ENCODE measurements at regions not wholly inside any gene's neighbourhood (a gene's known extent, or its start where the extent isn't known, plus 50 kb on each side); places are given as distances from the start of the nearest gene placed in this dataset.

DNA sequence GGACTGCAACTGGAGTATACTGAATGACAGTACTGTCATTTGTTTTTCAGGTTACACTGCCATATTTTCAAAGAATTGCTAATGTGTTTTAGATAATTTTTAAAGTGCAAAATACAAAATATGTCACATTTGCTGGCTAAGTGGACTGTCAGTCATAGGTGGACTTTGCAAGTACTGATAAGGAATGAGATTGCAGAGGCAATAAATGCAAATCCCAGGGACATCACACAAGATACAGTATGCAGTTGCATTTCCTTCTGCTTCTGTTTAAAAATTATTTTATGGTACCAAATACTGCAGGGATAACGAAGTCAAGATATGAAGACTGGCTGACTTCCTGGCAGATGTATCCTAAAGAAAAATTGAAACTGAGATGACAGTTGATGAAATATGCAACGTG lies 237.6 kb upstream of the MAGI2 start:
- H3K4me3 Mint-ChIP-seq: no peak overlapping the region
- H3K4me1 Mint-ChIP-seq (ENCODE audit: unreplicated experiment): no peaks in the 10 kb centered on the region
- TF ChIP-seq, protein P1, sequence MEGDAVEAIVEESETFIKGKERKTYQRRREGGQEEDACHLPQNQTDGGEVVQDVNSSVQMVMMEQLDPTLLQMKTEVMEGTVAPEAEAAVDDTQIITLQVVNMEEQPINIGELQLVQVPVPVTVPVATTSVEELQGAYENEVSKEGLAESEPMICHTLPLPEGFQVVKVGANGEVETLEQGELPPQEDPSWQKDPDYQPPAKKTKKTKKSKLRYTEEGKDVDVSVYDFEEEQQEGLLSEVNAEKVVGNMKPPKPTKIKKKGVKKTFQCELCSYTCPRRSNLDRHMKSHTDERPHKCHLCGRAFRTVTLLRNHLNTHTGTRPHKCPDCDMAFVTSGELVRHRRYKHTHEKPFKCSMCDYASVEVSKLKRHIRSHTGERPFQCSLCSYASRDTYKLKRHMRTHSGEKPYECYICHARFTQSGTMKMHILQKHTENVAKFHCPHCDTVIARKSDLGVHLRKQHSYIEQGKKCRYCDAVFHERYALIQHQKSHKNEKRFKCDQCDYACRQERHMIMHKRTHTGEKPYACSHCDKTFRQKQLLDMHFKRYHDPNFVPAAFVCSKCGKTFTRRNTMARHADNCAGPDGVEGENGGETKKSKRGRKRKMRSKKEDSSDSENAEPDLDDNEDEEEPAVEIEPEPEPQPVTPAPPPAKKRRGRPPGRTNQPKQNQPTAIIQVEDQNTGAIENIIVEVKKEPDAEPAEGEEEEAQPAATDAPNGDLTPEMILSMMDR (conservative IDR thresholded peaks at IDR 0.05): no peak
- no peaks in the 10 kb centered on the region for H3K9me3 Mint-ChIP-seq
- no peak overlapping the region for H3K27ac Mint-ChIP-seq
- H3K27me3 Mint-ChIP-seq: no peaks in the 10 kb centered on the region
- no peak for DNase-seq (ENCODE audit: extremely low spot score, unreplicated experiment)
- H3K36me3 Mint-ChIP-seq: no peaks in the 10 kb centered on the region

DNA sequence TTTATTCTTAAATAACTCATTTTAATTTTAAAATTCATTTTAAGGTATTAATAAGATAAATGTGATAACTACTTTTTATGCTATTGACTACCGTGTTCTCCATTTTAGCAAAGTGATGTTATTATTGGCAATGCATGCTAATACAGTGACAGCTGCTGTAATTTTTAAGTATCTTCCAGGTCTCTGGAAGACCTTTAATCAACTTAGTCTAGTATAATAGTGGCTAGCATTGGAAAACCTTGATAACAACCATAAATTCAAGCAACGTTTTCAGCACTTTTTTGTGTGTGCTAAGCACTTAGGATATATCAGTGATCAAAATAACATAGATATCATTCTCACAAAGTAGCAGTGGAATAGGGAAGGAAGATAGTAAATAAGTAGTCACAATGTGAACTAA lies 230.9 kb upstream of the MAGI2 start:
- no peak overlapping the region for H3K4me3 Mint-ChIP-seq
- no peaks in the 10 kb centered on the region for H3K9me3 Mint-ChIP-seq
- H3K4me1 Mint-ChIP-seq (ENCODE audit: unreplicated experiment): no peaks in the 10 kb centered on the region
- no peak overlapping the region for H3K27ac Mint-ChIP-seq
- H3K36me3 Mint-ChIP-seq: no peaks in the 10 kb centered on the region
- TF ChIP-seq, protein P1 (conservative IDR thresholded peaks at IDR 0.05): no peak
- no peak for DNase-seq (ENCODE audit: extremely low spot score, unreplicated experiment)
- H3K27me3 Mint-ChIP-seq: no peaks in the 10 kb centered on the region

DNA sequence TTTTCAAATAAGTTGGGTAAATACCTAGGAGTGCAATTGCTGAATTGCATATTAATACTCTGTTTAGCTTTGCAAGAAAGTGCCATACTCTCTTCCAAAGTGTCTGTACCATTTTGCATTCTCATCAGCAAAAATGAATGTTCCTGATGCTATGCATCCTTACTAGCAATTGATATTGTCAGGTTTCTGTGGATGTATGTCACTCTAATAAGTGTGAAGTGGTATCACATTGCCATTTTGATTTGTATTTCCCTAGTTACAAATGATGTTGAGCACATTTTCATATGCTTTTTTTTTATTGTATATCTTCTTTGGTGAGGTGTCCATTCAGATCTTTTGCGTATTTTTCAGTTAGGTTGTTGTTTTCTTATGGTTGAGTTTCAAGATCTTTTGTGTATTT lies 230.4 kb upstream of the MAGI2 start:
- Mint-ChIP-seq H3K27ac (no peak overlapping the region), H3K9me3 (no peaks in the 10 kb centered on the region), H3K4me3 (no peak overlapping the region)

DNA sequence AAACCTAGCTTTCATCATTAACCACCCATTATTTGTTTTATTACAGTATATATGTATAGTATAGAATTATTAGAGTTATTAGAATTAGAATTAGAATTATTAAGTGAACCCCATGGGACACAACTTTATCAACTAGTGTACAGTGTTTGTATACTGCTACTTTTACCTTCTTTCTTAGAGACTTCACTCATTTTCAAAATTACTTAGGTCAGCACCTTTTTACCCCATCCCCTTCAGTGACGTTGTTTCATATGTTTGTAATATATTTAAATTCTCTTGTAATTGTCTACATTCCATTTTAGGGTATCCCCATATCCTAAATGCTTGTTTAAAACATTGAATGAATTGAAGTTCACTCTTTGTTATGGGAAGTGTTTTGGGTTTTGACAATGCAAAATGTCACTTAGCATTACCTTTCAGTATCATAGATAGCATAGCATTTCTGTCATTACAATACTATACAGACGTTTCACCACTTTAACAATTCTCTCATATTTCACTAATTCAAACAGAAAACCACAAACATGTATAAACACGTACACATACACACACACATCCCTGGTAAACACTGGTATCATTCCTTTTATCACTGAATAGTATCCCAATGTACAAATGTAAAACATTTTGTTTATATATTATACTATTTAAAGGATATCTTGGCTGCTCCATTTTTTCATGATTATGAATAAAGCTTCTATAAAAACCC lies 229.9 kb upstream of the MAGI2 start:
- H3K9me3 Mint-ChIP-seq: no peaks in the 10 kb centered on the region

More for the DNA sequence above, 230.4 kb upstream of the MAGI2 start:
- Mint-ChIP-seq H3K4me1 (ENCODE audit: unreplicated experiment) (no peaks in the 10 kb centered on the region), H3K27me3 (no peaks in the 10 kb centered on the region), H3K36me3 (no peaks in the 10 kb centered on the region)
- TF ChIP-seq, protein P1 (conservative IDR thresholded peaks at IDR 0.05): no peak
- DNase-seq (ENCODE audit: extremely low spot score, unreplicated experiment): no peak

DNA sequence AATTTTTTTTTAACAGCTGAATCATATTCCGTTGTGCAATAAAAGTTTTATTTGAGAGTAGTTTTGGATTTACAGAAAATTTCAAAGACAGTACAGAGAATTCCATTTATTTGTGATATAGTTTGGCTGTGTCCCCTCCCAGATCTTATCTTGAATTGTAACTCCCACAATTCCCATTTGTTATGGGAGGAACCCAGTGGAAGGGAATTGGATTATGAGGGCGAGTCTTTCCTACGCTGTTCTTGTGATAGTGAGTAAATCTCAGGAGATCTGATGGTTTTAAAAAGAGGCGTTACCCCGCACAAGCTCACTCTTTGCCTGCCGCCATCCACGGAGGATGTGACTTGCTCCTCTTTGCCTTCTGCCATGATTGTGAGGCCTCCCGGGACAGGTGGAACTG lies 228.0 kb upstream of the MAGI2 start:
- no peak for DNase-seq (ENCODE audit: extremely low spot score, unreplicated experiment)
- Mint-ChIP-seq H3K27ac (no peak overlapping the region), H3K4me1 (ENCODE audit: unreplicated experiment) (no peaks in the 10 kb centered on the region), H3K9me3 (no peaks in the 10 kb centered on the region), H3K27me3 (no peaks in the 10 kb centered on the region), H3K4me3 (no peak overlapping the region), H3K36me3 (no peaks in the 10 kb centered on the region)
- TF ChIP-seq, protein P1 (conservative IDR thresholded peaks at IDR 0.05): no peak

More for the DNA sequence above, 229.9 kb upstream of the MAGI2 start:
- no peaks in the 10 kb centered on the region for H3K27me3 Mint-ChIP-seq
- DNase-seq (ENCODE audit: extremely low spot score, unreplicated experiment): no peak
- H3K36me3 Mint-ChIP-seq: no peaks in the 10 kb centered on the region
- H3K4me1 Mint-ChIP-seq (ENCODE audit: unreplicated experiment): no peaks in the 10 kb centered on the region
- no peak overlapping the region for H3K27ac Mint-ChIP-seq
- TF ChIP-seq, protein P1 (conservative IDR thresholded peaks at IDR 0.05): no peak
- H3K4me3 Mint-ChIP-seq: no peak overlapping the region

All from type B pancreatic cell (in vitro differentiated cells).